CD8-positive, alpha-beta memory T cell (primary cell): ENCODE measurements at regions not wholly inside any gene's neighbourhood (a gene's known extent, or its start where the extent isn't known, plus 50 kb on each side); places are given as distances from the start of the nearest gene placed in this dataset.

Experiments used
- CTCF ChIA-PET: fragments of 350-600 bp; sonication (Branson Sonifier 250); formaldehyde crosslinking; loops from one replicate; lab custom pipeline; 2021; ENCODE audit warnings: antibody characterized with exemption; lab: Charles Lee
- POLR2A ChIA-PET: fragments of 350-600 bp; sonication (Branson Sonifier 250); formaldehyde crosslinking; loops from one replicate; lab custom pipeline; 2021; ENCODE audit warnings: antibody characterized with exemption; lab: Charles Lee
- DNase-seq, 5 donors: peaks; one replicate each; pipeline versions ENCODE4 v3.0.0 to v3.0.0-alpha.2; 2020 to 2022; ENCODE audit warnings: mixed read lengths in 1 of 5
- H3K27ac ChIP-seq: one replicate; pipeline ENCODE4 v1.7.0; 2013; ENCODE audit warnings: low read depth, mild to moderate bottlenecking, low read length, moderate library complexity
- H3K27me3 ChIP-seq: 2 replicates; pipeline ENCODE4 v1.7.0; 2013; ENCODE audit warnings: low read length, mild to moderate bottlenecking; ENCODE audit not compliant: insufficient read depth, poor library complexity, severe bottlenecking
- H3K36me3 ChIP-seq: 2 replicates; pipeline ENCODE4 v1.7.0; 2013; ENCODE audit warnings: mild to moderate bottlenecking, low read length, moderate library complexity; ENCODE audit not compliant: insufficient read depth
- H3K4me1 ChIP-seq: 2 replicates; pipeline ENCODE4 v1.7.0; 2013; ENCODE audit warnings: mild to moderate bottlenecking, low read length, moderate library complexity; ENCODE audit not compliant: insufficient read depth
- H3K4me3 ChIP-seq: 2 replicates; pipeline ENCODE4 v1.7.0; 2013; ENCODE audit warnings: mild to moderate bottlenecking, low read length
- H3K9me3 ChIP-seq: 2 replicates; pipeline ENCODE4 v1.7.0; 2013; ENCODE audit warnings: mild to moderate bottlenecking, low read length
- H3K27ac Mint-ChIP-seq, 8 donors: one replicate each; pipeline ENCODE4 v1.8.0; 2020 to 2021; ENCODE audit warnings: mixed read lengths in 8 of 8, mild to moderate bottlenecking in 6 of 8, inconsistent platforms in 3 of 8, moderate library complexity in 3 of 8
- H3K27me3 Mint-ChIP-seq, 2 donors: one replicate each; pipeline ENCODE4 v1.8.0; 2020 to 2021; ENCODE audit warnings: mixed read lengths in 2 of 2, mild to moderate bottlenecking in 1 of 2, moderate library complexity in 1 of 2
- H3K36me3 Mint-ChIP-seq, 3 donors: one replicate each; pipeline ENCODE4 v1.8.0; 2020 to 2021; ENCODE audit warnings: mixed read lengths in 3 of 3, inconsistent platforms in 1 of 3, mild to moderate bottlenecking in 1 of 3
- H3K4me1 Mint-ChIP-seq, 3 donors: one replicate each; pipeline ENCODE4 v1.8.0; 2020 to 2021; ENCODE audit warnings: mixed read lengths in 3 of 3, inconsistent platforms in 1 of 3, mild to moderate bottlenecking in 1 of 3
- H3K4me3 Mint-ChIP-seq, 7 donors: one replicate each; pipeline ENCODE4 v1.8.0; 2020 to 2021; ENCODE audit warnings: mixed read lengths in 7 of 7, mild to moderate bottlenecking in 6 of 7, moderate library complexity in 4 of 7, inconsistent platforms in 2 of 7
- H3K9me3 Mint-ChIP-seq, 5 donors: one replicate each; pipeline ENCODE4 v1.8.0; 2020 to 2022; ENCODE audit warnings: mixed read lengths in 5 of 5, mild to moderate bottlenecking in 3 of 5, moderate library complexity in 2 of 5, inconsistent platforms in 1 of 5

DNA sequence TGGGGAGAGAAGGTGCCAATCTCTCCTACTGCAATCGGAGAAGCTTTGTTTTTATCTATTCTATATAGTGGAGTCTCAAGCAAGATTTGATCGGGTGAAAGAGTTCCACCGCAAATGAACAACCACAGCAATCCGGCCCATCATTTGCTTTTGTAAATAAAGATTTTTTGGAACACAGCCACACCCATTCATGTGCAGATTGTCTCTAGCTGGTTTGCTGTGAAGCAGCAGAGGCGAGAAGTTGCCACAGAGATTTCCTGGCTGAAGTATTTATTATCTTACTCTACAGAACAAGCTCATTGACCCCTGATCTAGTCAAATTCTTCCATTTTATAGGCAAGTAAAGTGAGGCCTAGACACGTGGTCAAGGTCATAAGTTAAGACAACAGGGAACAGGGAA, 195.5 kb upstream of the TNRC6C start:
- no peaks in the 10 kb centered on the region for H3K36me3 Mint-ChIP-seq
- no peak overlapping the region for H3K4me3 Mint-ChIP-seq
- Histone ChIP-seq H3K4me1 (no peaks in the 10 kb centered on the region), H3K27me3 (no peaks in the 10 kb centered on the region), H3K9me3 (no peaks in the 10 kb centered on the region), H3K27ac (no peak overlapping the region), H3K36me3 (no peaks in the 10 kb centered on the region), H3K4me3 (no peak overlapping the region)
- H3K27ac Mint-ChIP-seq: no peak overlapping the region
- peaks cover 0 to 7% of the 10 kb centered on the region in 2 donors for H3K27me3 Mint-ChIP-seq
- CTCF ChIA-PET: no interaction called here
- H3K9me3 Mint-ChIP-seq: no peaks in the 10 kb centered on the region
- POLR2A ChIA-PET: interaction anchor here (0.5 kb wide), 1 partner anchor 585 kb away, joined by 4 read pairs; no protein-coding TSS in a partner anchor
- no peak for DNase-seq
- H3K4me1 Mint-ChIP-seq: no peaks in the 10 kb centered on the region

DNA sequence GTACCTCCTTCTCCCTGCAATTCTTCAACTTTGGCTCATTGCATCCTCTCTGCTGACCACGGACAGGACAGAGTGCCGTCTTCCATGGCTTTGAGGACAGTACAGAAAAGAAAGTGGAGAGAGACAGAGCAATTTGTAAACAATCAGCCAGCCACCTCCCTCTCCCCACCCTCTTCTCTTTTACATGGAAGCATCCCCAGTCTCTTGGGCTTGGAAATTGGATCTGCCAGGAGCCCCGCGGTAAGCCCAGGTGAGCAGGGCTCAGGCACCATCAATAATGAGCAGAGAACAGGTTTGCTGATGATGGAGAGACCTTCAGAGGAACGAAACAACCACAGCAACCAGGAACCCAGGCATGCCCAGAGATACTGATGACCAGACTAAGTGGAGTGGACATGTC, 194.9 kb upstream of the TNRC6C start:
- no peak overlapping the region for H3K27ac ChIP-seq
- H3K4me1 ChIP-seq: no peaks in the 10 kb centered on the region
- Mint-ChIP-seq H3K9me3 (no peaks in the 10 kb centered on the region), H3K27me3 (peaks cover 0 to 7% of the 10 kb centered on the region in 2 donors), H3K4me1 (no peaks in the 10 kb centered on the region), H3K4me3 (no peak overlapping the region), H3K27ac (peak overlapping the region in 2 of 8 donors; percentile 32 to 68), H3K36me3 (no peaks in the 10 kb centered on the region)
- no peaks in the 10 kb centered on the region for H3K36me3 ChIP-seq
- no peaks in the 10 kb centered on the region for H3K9me3 ChIP-seq
- H3K27me3 ChIP-seq: no peaks in the 10 kb centered on the region
- CTCF ChIA-PET: no interaction called here
- H3K4me3 ChIP-seq: no peak overlapping the region
- DNase-seq: no peak
- POLR2A ChIA-PET: interaction anchor here (0.5 kb wide), 1 partner anchor 586 kb away, joined by 4 read pairs; no protein-coding TSS in a partner anchor

DNA sequence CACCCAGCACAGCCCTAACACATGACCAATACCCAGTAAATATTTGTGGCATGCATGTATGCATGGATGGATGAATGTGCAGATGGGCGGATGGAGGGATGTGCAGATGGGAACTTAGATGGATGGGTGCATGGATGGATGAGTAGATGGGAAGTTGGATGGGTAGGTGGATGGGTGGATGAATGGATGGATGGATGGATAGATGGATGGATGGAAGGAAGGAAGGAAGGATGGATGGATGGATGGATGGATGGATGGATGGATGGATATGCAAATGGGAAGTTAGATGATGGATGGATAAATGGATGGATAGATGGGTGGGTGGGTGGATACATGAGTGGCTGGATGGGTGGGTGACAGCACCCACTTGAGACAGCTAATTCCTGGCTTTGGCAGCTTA, 193.2 kb upstream of the TNRC6C start:
- POLR2A ChIA-PET: no interaction called here
- no peaks in the 10 kb centered on the region for H3K36me3 ChIP-seq
- no peak overlapping the region for H3K27ac Mint-ChIP-seq
- H3K27ac ChIP-seq: no peak overlapping the region
- no peaks in the 10 kb centered on the region for H3K36me3 Mint-ChIP-seq
- H3K9me3 Mint-ChIP-seq: no peaks in the 10 kb centered on the region
- no peaks in the 10 kb centered on the region for H3K4me1 ChIP-seq
- H3K4me3 Mint-ChIP-seq: no peak overlapping the region
- no peaks in the 10 kb centered on the region for H3K9me3 ChIP-seq
- peaks cover 0 to 10% of the 10 kb centered on the region in 2 donors for H3K27me3 Mint-ChIP-seq
- CTCF ChIA-PET: no interaction called here
- no peaks in the 10 kb centered on the region for H3K27me3 ChIP-seq
- no peaks in the 10 kb centered on the region for H3K4me1 Mint-ChIP-seq
- no peak overlapping the region for H3K4me3 ChIP-seq
- no peak for DNase-seq

DNA sequence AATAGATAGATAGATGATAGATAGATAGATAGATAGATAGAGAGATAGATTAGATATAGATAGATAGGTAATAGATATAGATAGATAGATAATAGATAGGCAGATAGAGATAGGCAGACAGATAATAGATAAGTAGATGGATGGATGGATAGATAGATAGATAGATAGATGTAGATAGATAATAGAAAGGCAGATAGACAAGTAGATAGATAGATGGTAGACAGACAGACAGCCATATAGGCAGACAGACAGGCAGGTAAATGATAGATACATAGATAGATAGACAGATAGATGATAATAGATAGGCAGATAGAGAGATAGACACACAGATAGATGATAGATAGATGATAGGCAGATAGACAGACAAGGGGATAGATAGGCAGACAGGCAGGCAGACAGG, 191.4 kb upstream of the TNRC6C start:
- no peaks in the 10 kb centered on the region for H3K4me1 ChIP-seq
- H3K4me3 ChIP-seq: no peak overlapping the region
- H3K9me3 Mint-ChIP-seq: no peaks in the 10 kb centered on the region
- no peaks in the 10 kb centered on the region for H3K9me3 ChIP-seq
- H3K36me3 Mint-ChIP-seq: no peaks in the 10 kb centered on the region
- H3K27ac ChIP-seq: no peak overlapping the region
- H3K4me1 Mint-ChIP-seq: peaks cover under 1% of the 10 kb centered on the region in 3 donors
- POLR2A ChIA-PET: no interaction called here
- no peak for DNase-seq
- no peak overlapping the region for H3K4me3 Mint-ChIP-seq
- H3K27ac Mint-ChIP-seq: peak overlapping the region in 2 of 8 donors; percentile 36 to 39
- H3K36me3 ChIP-seq: no peaks in the 10 kb centered on the region
- no peaks in the 10 kb centered on the region for H3K27me3 ChIP-seq
- H3K27me3 Mint-ChIP-seq: peaks cover 0 to 7% of the 10 kb centered on the region in 2 donors
- CTCF ChIA-PET: no interaction called here

DNA sequence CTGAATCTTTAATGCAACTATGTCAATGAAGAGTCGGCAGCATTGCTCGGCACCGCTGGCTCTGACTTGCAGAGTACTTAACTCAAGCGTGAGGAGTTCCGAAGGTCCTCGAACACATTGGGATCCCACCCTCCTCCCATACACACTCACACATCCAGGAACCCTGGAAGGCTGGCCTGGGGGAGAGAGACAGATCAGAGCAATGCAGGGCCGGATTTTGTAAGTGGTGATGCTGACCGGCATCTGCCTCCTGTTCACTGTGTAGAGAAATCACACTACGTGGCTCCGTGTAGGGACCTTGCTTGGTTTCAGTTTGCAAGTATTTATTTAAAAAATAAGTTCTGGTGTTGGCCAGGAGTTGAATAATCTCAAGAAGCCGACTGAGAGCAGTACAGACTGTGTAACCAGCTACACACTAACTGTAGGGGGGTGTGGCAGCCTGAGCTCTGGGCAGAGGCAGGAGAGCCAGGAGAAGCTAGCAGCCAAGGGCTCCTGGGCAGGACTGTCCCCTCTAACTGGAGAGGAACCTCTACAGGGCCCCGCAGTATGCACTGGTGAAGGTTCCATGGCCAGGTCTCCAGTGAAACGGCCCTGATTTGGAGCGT, 190.2 kb upstream of the TNRC6C start:
- DNase-seq: no peak
- H3K4me3 Mint-ChIP-seq: no peak overlapping the region
- H3K27me3 ChIP-seq: no peaks in the 10 kb centered on the region
- H3K27ac ChIP-seq: no peak overlapping the region
- no peaks in the 10 kb centered on the region for H3K36me3 Mint-ChIP-seq
- no peaks in the 10 kb centered on the region for H3K9me3 Mint-ChIP-seq
- peak overlapping the region in 1 of 8 donors; percentile 8 for H3K27ac Mint-ChIP-seq
- ChIA-PET POLR2A (no interaction called here), CTCF (interaction anchor here (1.7 kb wide), 1 partner anchor 245 kb away, joined by 5 read pairs; no protein-coding TSS in a partner anchor)
- H3K27me3 Mint-ChIP-seq: peaks cover 0 to 10% of the 10 kb centered on the region in 2 donors
- H3K4me1 Mint-ChIP-seq: peaks cover 12 to 13% (median 13%) of the 10 kb centered on the region in 3 donors
- no peaks in the 10 kb centered on the region for H3K9me3 ChIP-seq
- H3K4me1 ChIP-seq: peaks cover 8% of the 10 kb centered on the region
- H3K36me3 ChIP-seq: no peaks in the 10 kb centered on the region
- no peak overlapping the region for H3K4me3 ChIP-seq

DNA sequence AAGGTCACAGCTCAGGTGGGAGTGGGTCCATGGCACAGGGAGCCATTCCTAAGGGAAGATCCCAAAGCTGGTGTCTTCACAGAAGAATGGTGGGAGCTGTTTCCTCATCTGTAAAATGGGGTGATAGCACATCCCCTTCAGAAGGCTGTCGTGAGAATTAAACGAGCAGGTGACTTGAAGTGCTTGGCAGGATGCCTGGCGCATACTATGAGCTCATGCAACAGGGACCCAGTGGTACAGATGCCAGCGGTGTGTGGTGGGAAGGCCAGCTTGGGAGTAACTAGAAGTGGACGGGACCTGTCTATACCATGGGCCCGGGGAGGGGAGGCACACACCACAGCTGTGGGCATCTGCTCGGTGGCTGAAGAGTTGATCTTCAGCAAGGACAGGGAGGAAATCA, 189.3 kb upstream of the TNRC6C start:
- peaks cover 13 to 14% (median 14%) of the 10 kb centered on the region in 3 donors for H3K4me1 Mint-ChIP-seq
- Histone ChIP-seq H3K27ac (no peak overlapping the region), H3K9me3 (no peaks in the 10 kb centered on the region), H3K27me3 (no peaks in the 10 kb centered on the region), H3K4me1 (peaks cover 8% of the 10 kb centered on the region), H3K36me3 (no peaks in the 10 kb centered on the region), H3K4me3 (no peak overlapping the region)
- H3K9me3 Mint-ChIP-seq: no peaks in the 10 kb centered on the region
- DNase-seq: no peak
- CTCF ChIA-PET: interaction anchor here (1.1 to 1.7 kb wide), 2 partner anchors 244 to 249 kb away, joined by 3 to 5 read pairs; no protein-coding TSS in a partner anchor
- peak overlapping the region in 2 of 8 donors; percentile 47 to 66 for H3K27ac Mint-ChIP-seq
- no peak overlapping the region for H3K4me3 Mint-ChIP-seq
- no peaks in the 10 kb centered on the region for H3K36me3 Mint-ChIP-seq
- H3K27me3 Mint-ChIP-seq: peaks cover 0 to 10% of the 10 kb centered on the region in 2 donors
- POLR2A ChIA-PET: no interaction called here

DNA sequence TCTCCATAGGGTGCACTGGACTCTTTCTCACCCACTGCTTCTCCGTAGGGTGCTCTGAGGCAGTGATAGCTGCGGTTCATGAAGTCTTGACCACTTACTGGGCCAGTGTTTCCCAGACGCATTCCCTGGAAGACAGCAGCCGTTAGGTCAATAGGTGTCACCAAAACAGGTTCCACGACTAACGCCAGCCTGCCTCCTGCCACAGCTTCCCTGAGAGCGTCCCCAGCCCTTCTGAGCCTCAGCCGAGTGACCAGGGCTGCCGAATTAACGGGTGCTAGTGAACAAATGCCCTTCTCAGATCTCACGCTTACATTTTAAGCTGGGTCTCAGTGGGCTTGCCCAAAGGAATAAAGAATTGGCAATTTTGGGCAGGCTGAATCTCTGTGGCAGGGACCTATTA, 188.7 kb upstream of the TNRC6C start:
- peak overlapping the region in 1 of 7 donors; percentile 15 for H3K4me3 Mint-ChIP-seq
- no peak overlapping the region for H3K27ac ChIP-seq
- no peaks in the 10 kb centered on the region for H3K27me3 ChIP-seq
- no peaks in the 10 kb centered on the region for H3K9me3 ChIP-seq
- no peaks in the 10 kb centered on the region for H3K36me3 Mint-ChIP-seq
- peaks cover 0 to 10% of the 10 kb centered on the region in 2 donors for H3K27me3 Mint-ChIP-seq
- H3K9me3 Mint-ChIP-seq: no peaks in the 10 kb centered on the region
- peaks cover 13 to 15% (median 14%) of the 10 kb centered on the region in 3 donors for H3K4me1 Mint-ChIP-seq
- H3K4me1 ChIP-seq: peaks cover 8% of the 10 kb centered on the region
- POLR2A ChIA-PET: no interaction called here
- no peaks in the 10 kb centered on the region for H3K36me3 ChIP-seq
- CTCF ChIA-PET: interaction anchor here (1.1 to 1.7 kb wide), 2 partner anchors 243 to 249 kb away, joined by 3 to 5 read pairs; no protein-coding TSS in a partner anchor
- H3K27ac Mint-ChIP-seq: no peak overlapping the region
- no peak overlapping the region for H3K4me3 ChIP-seq
- DNase-seq: no peak

DNA sequence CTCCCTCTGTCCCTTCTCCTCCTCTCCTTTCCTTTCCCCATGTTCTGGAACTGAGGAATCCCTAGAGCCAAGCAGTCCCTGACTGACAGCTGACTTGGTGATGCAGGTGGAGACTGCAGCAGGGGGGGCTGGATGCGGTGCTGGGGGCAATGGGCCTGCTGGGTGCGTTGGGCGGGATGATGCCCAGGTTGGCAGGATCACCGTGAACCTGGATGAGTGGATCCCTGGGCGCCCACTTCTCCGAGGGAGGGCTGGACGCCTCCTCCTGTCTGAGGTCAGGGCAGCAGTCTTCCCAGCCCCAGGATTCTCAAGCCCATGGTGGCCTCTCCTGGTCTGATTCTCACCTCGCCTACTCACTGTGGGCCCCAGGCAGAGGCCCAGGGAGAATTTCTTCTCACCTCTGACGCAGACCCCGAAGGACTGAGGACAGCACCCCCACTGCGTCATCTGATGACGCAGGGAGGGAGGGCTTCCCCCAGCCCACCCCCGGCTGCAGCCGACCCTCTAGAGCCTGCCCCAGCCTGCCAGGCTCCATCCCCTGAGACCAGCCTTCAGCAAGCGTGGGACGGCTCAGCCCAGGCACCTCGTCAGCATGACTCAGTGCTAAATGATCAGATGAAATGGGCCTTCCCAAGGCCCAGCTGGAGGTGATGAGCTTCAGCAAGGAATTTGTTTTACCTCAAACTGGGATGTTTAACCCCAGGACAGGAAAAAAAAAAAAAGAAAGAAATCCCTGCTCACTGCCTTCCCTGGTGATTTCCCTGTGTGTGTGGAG, 188.0 kb upstream of the TNRC6C start:
- DNase-seq: no peak
- H3K27ac ChIP-seq: no peak overlapping the region
- Mint-ChIP-seq H3K36me3 (no peaks in the 10 kb centered on the region), H3K4me1 (peaks cover 13 to 18% (median 14%) of the 10 kb centered on the region in 3 donors), H3K27me3 (peaks cover 0 to 7% of the 10 kb centered on the region in 2 donors), H3K4me3 (no peak overlapping the region), H3K27ac (peak overlapping the region in 1 of 8 donors; percentile 26), H3K9me3 (no peaks in the 10 kb centered on the region)
- POLR2A ChIA-PET: interaction anchor here (0.7 kb wide), 1 partner anchor 188 kb away, joined by 4 read pairs; no protein-coding TSS in a partner anchor
- H3K27me3 ChIP-seq: no peaks in the 10 kb centered on the region
- CTCF ChIA-PET: interaction anchor here (1.7 to 4.5 kb wide), 3 partner anchors 125 to 243 kb away, joined by 5 to 28 read pairs (median 9); no protein-coding TSS in a partner anchor
- H3K4me3 ChIP-seq: no peak overlapping the region
- H3K36me3 ChIP-seq: no peaks in the 10 kb centered on the region
- H3K9me3 ChIP-seq: no peaks in the 10 kb centered on the region
- H3K4me1 ChIP-seq: peaks cover 8% of the 10 kb centered on the region
